Panc1 (cell line): ENCODE measurements at regions not wholly inside any gene's neighbourhood (a gene's known extent, or its start where the extent isn't known, plus 50 kb on each side); places are given as distances from the start of the nearest gene placed in this dataset.

Source experiments
- ATAC-seq: fragments of 200-7000 bp; cut with Tn5 transposase; 2 replicates; pipeline ENCODE4 v1.9.1; 2020; ENCODE audit warnings: mild to moderate bottlenecking, moderate library complexity
- BruUV-seq: library from RNA; stranded (reverse); fragments of 400-500 nt; replicated peaks from 2 replicates; lab custom pipeline; 2021; lab: Mats Ljungman, UMichigan
- CTCF ChIA-PET: fragments of 300-600 bp; sonication (Branson Sonifier 250); formaldehyde crosslinking; loops from one replicate; lab custom pipeline; 2022; ENCODE audit warnings: antibody characterized with exemption; lab: Charles Lee
- POLR2A ChIA-PET: fragments of 300-600 bp; sonication (Branson Sonifier 250); formaldehyde crosslinking; loops from one replicate; lab custom pipeline; 2022; ENCODE audit warnings: antibody characterized with exemption; lab: Charles Lee
- DNase-seq: peaks from one replicate; pipeline ENCODE4 v3.0.0-alpha.2; 2010; ENCODE audit warnings: low read depth, low spot score
- H3K27ac ChIP-seq: 2 replicates; pipeline ENCODE4 v1.5.1; 2011; ENCODE audit warnings: mild to moderate bottlenecking, low read length, inconsistent platforms
- H3K27me3 ChIP-seq: fragments of 200-500 bp; sonication (Bioruptor generic); 2 replicates; pipeline ENCODE4 v1.6.0; 2014; ENCODE audit warnings: low read length, inconsistent platforms; ENCODE audit not compliant: control insufficient read depth, insufficient read depth
- H3K36me3 ChIP-seq: fragments of 200-500 bp; sonication (Bioruptor generic); 2 replicates; pipeline ENCODE4 v1.5.1; 2014; ENCODE audit warnings: inconsistent platforms, mild to moderate bottlenecking, low read length, moderate library complexity; ENCODE audit not compliant: control insufficient read depth, insufficient read depth
- H3K4me1 ChIP-seq: 2 replicates; pipeline ENCODE4 v1.5.1; 2011; ENCODE audit warnings: inconsistent platforms, mild to moderate bottlenecking, low read length, moderate library complexity; ENCODE audit not compliant: control insufficient read depth, insufficient read depth
- H3K4me3 ChIP-seq, 2 experiments: 2 replicates each; pipeline ENCODE4 v1.5.1; 2011 to 2012; ENCODE audit warnings: low read depth in 2 of 2, low read length in 2 of 2, mild to moderate bottlenecking in 2 of 2, inconsistent platforms in 1 of 2, moderate library complexity in 1 of 2
- H3K9me3 ChIP-seq: fragments of 200-500 bp; sonication (Bioruptor generic); 2 replicates; pipeline ENCODE4 v1.5.1; 2014; ENCODE audit warnings: low read depth, mild to moderate bottlenecking, inconsistent platforms, low read length, moderate library complexity; ENCODE audit not compliant: control insufficient read depth, insufficient read depth
- POLR2AphosphoS5 ChIP-seq: IDR thresholded peaks from 2 replicates; pipeline ENCODE4 v1.6.1; 2012; ENCODE audit warnings: mild to moderate bottlenecking, low read depth, low read length, moderate library complexity
- SIN3A ChIP-seq: IDR thresholded peaks from 2 replicates; pipeline ENCODE4 v1.6.1; 2012; ENCODE audit warnings: low read depth, mild to moderate bottlenecking, low read length, moderate library complexity, borderline replicate concordance; ENCODE audit not compliant: insufficient read depth
- TCF7L2 ChIP-seq: IDR thresholded peaks from 2 replicates; pipeline ENCODE4 v1.6.1; 2011; ENCODE audit warnings: mild to moderate bottlenecking, low read depth, low read length, inconsistent platforms
- in situ Hi-C: cut with HindIII; loops from 2 replicates; pipeline ENCODE4 v1.10.0; 2016; ENCODE audit warnings: low sequenced_read_pairs, low pct_unique_long_range_greater_than_20kb
- intact Hi-C: fragments of 100-400 bp; cut with micrococcal nuclease; formaldehyde crosslinking; loops from one replicate; pipeline ENCODE4 v1.10.0; 2022; ENCODE audit not compliant: unreplicated experiment
- TF ChIP-seq, protein P1 (sequence below), 2 experiments: IDR thresholded peaks; 2 replicates each; pipeline ENCODE4 v1.6.1; 2011 to 2012; ENCODE audit warnings: low read depth in 2 of 2, control low read depth in 1 of 2, low read length in 1 of 2, mild to moderate bottlenecking in 1 of 2, moderate library complexity in 1 of 2; ENCODE audit not compliant: insufficient read depth in 1 of 2
- TF ChIP-seq, protein P2 (sequence below): fragments of 450-650 bp; IDR thresholded peaks from 2 replicates; pipeline ENCODE4 v1.5.1; 2017; ENCODE audit warnings: mild to moderate bottlenecking

GRCh38 chr2:128925631-128926030, 607.0 kb upstream of the HS6ST1 start:
- TF ChIP-seq, protein P1, sequence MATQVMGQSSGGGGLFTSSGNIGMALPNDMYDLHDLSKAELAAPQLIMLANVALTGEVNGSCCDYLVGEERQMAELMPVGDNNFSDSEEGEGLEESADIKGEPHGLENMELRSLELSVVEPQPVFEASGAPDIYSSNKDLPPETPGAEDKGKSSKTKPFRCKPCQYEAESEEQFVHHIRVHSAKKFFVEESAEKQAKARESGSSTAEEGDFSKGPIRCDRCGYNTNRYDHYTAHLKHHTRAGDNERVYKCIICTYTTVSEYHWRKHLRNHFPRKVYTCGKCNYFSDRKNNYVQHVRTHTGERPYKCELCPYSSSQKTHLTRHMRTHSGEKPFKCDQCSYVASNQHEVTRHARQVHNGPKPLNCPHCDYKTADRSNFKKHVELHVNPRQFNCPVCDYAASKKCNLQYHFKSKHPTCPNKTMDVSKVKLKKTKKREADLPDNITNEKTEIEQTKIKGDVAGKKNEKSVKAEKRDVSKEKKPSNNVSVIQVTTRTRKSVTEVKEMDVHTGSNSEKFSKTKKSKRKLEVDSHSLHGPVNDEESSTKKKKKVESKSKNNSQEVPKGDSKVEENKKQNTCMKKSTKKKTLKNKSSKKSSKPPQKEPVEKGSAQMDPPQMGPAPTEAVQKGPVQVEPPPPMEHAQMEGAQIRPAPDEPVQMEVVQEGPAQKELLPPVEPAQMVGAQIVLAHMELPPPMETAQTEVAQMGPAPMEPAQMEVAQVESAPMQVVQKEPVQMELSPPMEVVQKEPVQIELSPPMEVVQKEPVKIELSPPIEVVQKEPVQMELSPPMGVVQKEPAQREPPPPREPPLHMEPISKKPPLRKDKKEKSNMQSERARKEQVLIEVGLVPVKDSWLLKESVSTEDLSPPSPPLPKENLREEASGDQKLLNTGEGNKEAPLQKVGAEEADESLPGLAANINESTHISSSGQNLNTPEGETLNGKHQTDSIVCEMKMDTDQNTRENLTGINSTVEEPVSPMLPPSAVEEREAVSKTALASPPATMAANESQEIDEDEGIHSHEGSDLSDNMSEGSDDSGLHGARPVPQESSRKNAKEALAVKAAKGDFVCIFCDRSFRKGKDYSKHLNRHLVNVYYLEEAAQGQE (IDR thresholded peaks at IDR 0.05; ENCODE audit: insufficient read depth in 1 of 2, low read depth in 2 of 2, low read length in 1 of 2), result no peak
- no peak for TF ChIP-seq TCF7L2
- ATAC-seq (no peak), DNase-seq (no peak)
- in situ Hi-C loops, result no loop called here
- no peaks in the 10 kb centered on the region for H3K9me3 ChIP-seq
- no TSS peak for BruUV-seq
- no peaks in the 10 kb centered on the region for H3K4me1 ChIP-seq
- no peak overlapping the region for H3K27ac ChIP-seq
- CTCF ChIA-PET, result no interaction called here
- intact Hi-C loops, result no loop called here
- POLR2A ChIA-PET, result no interaction called here
- H3K36me3 ChIP-seq, result no peaks in the 10 kb centered on the region
- no peak overlapping the region for H3K4me3 ChIP-seq
- no peaks in the 10 kb centered on the region for H3K27me3 ChIP-seq

DNA sequence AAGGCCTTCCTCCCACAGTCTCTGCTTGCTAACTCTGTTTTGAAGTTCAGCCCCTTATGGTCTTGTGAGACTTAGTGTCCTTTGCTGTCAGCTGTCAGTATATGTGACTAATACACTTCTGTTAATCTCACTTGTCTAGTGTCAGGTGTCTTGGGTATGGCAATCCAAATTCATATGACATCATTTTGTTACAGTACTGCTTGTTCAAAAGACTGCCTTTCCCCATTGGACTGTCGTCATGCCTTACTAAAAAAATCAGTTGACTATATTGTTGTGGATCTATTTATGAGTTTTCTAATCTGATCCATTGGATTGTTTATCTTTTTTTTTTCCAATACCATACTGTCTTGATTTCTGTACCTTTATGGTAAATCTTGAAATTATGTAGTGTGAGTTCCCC, 611.4 kb upstream of the HS6ST1 start:
- Histone ChIP-seq H3K27ac (no peak overlapping the region), H3K9me3 (no peaks in the 10 kb centered on the region), H3K4me1 (no peaks in the 10 kb centered on the region), H3K4me3 (no peak overlapping the region), H3K36me3 (no peaks in the 10 kb centered on the region), H3K27me3 (no peaks in the 10 kb centered on the region)
- CTCF ChIA-PET, result no interaction called here
- POLR2A ChIA-PET, result no interaction called here
- BruUV-seq, result no TSS peak
- TF ChIP-seq SIN3A (no peak), POLR2AphosphoS5 (no peak), TCF7L2 (no peak)
- TF ChIP-seq, protein P1 (IDR thresholded peaks at IDR 0.05; ENCODE audit: insufficient read depth in 1 of 2, low read depth in 2 of 2, low read length in 1 of 2), result no peak
- TF ChIP-seq, protein P2, sequence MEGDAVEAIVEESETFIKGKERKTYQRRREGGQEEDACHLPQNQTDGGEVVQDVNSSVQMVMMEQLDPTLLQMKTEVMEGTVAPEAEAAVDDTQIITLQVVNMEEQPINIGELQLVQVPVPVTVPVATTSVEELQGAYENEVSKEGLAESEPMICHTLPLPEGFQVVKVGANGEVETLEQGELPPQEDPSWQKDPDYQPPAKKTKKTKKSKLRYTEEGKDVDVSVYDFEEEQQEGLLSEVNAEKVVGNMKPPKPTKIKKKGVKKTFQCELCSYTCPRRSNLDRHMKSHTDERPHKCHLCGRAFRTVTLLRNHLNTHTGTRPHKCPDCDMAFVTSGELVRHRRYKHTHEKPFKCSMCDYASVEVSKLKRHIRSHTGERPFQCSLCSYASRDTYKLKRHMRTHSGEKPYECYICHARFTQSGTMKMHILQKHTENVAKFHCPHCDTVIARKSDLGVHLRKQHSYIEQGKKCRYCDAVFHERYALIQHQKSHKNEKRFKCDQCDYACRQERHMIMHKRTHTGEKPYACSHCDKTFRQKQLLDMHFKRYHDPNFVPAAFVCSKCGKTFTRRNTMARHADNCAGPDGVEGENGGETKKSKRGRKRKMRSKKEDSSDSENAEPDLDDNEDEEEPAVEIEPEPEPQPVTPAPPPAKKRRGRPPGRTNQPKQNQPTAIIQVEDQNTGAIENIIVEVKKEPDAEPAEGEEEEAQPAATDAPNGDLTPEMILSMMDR, result no peak
- DNase-seq (no peak), ATAC-seq (no peak)
- in situ Hi-C loops (no loop called here), intact Hi-C loops (no loop called here)
